ENCODE measurements at regions not wholly inside any gene's neighbourhood (a gene's known extent, or its start where the extent isn't known, plus 50 kb on each side); places are given as distances from the start of the nearest gene placed in this dataset.
A peak's percentile ranks its signal among the peaks of the same experiment; 100 is the strongest.
"Not testable (repeated sequence)": the region's sequence is repeated elsewhere in the genome, so short reads cannot be mapped to it uniquely, and the experiment has no call there.

- WGBS, 2 donors, result 95 to 100% methylated on average over 1 of the region's 1 CpG
- intact Hi-C loops (cut with DNase I), result no loop called here
- Histone ChIP-seq H3K27me3 (peaks cover 16% of the 10 kb centered on the region), H3K9me3 (no peaks in the 10 kb centered on the region), H3K4me1 (peaks cover 9 to 11% of the 10 kb centered on the region in 2 donors), H3K36me3 (no peaks in the 10 kb centered on the region), H3K27ac (no peak overlapping the region), H3K4me3 (replicated peaks in 1 of 3) (no peak overlapping the region)
- DNase-seq, result no peak
- no peak for TF ChIP-seq POLR2A (IDR thresholded peaks at IDR 0.05)
- no peak for TF ChIP-seq CTCF (IDR thresholded peaks at IDR 0.05)
Observed at GRCh38 chr1:228652116-228652515, 83.2 kb upstream of the RHOU start.

DNA sequence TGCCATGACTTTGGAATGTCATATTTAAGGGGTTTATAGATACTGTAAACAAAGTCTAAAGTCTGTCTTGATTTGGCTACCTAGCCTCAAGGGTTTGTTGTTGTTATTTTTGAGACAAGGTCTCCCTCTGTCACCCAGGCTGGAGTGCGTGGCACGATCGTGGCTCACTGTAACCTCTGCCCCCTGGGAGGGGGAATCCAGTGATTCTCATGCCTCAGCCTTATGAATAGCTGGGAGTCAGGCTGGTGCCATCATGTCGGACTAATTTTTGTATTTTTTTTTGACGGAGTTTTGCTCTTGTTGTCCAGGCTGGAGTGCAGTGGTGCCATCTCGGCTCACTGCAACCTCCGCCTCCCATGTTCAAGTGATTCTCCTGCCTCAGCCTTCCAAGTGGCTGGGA lies 82.2 kb upstream of the RHOU start:
- DNase-seq; H3K9me3 ChIP-seq; H3K4me3 ChIP-seq (replicated peaks in 1 of 3); intact Hi-C loops (cut with DNase I); H3K4me1 ChIP-seq; H3K27ac ChIP-seq; H3K36me3 ChIP-seq: not testable (repeated sequence)
- peaks cover 16% of the 10 kb centered on the region for H3K27me3 ChIP-seq
- 88 to 90% methylated on average over 7 of the region's 7 CpGs for WGBS, 2 donors

DNA sequence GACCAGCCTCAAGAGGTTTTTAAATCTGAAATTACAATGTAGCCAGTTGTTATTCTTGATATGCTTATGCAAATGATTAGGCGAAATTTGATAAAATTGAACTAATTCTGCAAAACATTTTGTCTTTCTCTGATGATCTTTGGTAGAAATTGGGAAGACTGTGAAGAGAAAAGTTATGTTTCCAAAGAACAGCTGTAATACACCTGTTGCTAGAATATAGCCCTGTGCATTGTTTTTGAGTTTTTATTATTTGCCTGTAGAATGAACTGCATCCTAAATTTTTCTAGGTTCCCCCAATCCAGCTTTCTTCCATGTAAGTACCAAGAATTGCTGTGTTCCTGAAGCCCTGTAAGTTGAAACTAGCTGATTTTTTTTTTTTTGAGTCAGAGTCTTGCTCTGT lies 81.5 kb upstream of the RHOU start:
- 98 to 100% methylated on average over 1 of the region's 1 CpG for WGBS, 2 donors
- no peak for TF ChIP-seq CTCF (IDR thresholded peaks at IDR 0.05)
- TF ChIP-seq POLR2A (IDR thresholded peaks at IDR 0.05), result no peak
- H3K4me1 ChIP-seq, result no peaks in the 10 kb centered on the region
- no peak for DNase-seq
- no peaks in the 10 kb centered on the region for H3K36me3 ChIP-seq
- intact Hi-C loops (cut with DNase I), result no loop called here
- H3K9me3 ChIP-seq, result no peaks in the 10 kb centered on the region
- peaks cover 16% of the 10 kb centered on the region for H3K27me3 ChIP-seq
- H3K27ac ChIP-seq, result no peak overlapping the region
- H3K4me3 ChIP-seq (replicated peaks in 1 of 3), result no peak overlapping the region

DNA sequence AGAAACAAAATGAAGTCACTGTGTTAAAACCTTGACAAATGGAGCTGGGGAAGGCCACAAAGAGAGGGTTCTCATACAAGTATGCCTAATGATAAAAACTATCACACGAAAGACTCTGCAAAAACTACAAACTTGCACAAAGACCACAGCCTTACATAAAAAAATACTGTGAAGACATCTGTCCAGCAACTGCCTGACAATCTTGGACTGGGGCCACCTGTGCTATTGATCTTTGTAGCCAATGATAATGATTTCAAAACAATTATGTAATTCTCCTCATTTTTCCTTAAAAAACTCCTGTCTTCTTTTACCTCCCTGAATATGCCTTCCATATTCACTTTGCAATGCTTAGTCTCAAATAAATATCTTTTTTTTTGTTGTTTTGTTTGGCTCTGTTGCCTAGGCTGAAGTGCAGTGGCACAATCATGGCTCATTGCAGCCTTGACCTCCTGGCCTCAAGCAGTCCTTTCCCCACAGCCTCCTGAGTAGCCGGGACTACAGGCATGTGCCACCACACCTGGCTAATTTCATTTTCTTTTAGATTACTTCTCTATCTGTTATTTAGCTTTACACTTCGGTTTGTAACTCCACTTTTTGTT lies 79.4 kb upstream of the RHOU start:
- H3K9me3 ChIP-seq, result no peaks in the 10 kb centered on the region
- no peaks in the 10 kb centered on the region for H3K4me1 ChIP-seq
- no peaks in the 10 kb centered on the region for H3K36me3 ChIP-seq
- peaks cover 6% of the 10 kb centered on the region for H3K27me3 ChIP-seq
- intact Hi-C loops (cut with DNase I), result no loop called here
- no peak overlapping the region for H3K27ac ChIP-seq
- no peak overlapping the region for H3K4me3 ChIP-seq (replicated peaks in 1 of 3)
- no peak for TF ChIP-seq POLR2A (IDR thresholded peaks at IDR 0.05)
- no peak for TF ChIP-seq CTCF (IDR thresholded peaks at IDR 0.05)
- DNase-seq, result no peak
- WGBS, 2 donors, result 89 to 93% methylated on average over 3 of the region's 3 CpGs

GRCh38 chr1:228662007-228662689 lies 73.1 kb upstream of the RHOU start:
- not testable (repeated sequence) for DNase-seq; H3K27ac ChIP-seq; H3K4me3 ChIP-seq (replicated peaks in 1 of 3); H3K36me3 ChIP-seq; H3K4me1 ChIP-seq; H3K9me3 ChIP-seq; H3K27me3 ChIP-seq
- intact Hi-C loops (cut with DNase I), result loop anchor here (10.0 kb wide), 1 partner anchor 813 kb away; no protein-coding TSS in a partner anchor
- WGBS, 2 donors, result 86 to 87% methylated on average over 5 of the region's 5 CpGs

DNA sequence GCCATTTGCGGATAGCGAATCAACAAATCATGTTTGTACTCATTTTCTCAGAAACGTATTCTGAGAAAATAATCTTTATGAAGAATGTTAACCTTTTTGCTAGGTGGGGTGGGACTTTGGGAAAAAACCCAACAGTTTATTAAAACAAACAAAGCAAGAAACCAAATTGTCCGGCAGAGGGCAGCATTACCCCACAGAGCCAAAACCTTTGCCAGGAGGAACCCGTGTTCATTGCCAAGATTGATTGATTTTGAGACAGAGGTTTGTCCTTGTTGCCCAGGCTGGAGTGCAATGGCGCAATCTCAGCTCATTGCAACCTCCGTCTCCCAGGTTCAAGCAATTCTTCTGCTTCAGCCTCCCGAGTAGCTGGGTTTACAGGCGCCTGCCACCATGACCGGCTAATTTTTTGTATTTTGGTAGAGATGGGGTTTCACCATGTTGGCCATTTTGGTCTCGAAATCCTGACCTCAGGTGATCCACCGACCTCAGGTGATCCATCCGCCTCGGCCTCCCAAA lies 70.8 kb upstream of the RHOU start:
- no peak overlapping the region for H3K4me3 ChIP-seq (replicated peaks in 1 of 3)
- H3K9me3 ChIP-seq, result no peaks in the 10 kb centered on the region
- H3K27me3 ChIP-seq, result no peaks in the 10 kb centered on the region
- 38 to 43% methylated on average over 13 to 14 of the region's 14 CpGs for WGBS, 2 donors
- no peaks in the 10 kb centered on the region for H3K4me1 ChIP-seq
- intact Hi-C loops (cut with DNase I), result loop anchor here (10.0 kb wide), 1 partner anchor 810 kb away; no protein-coding TSS in a partner anchor
- no peak overlapping the region for H3K27ac ChIP-seq
- peak; percentile 76 to 85 for DNase-seq
- no peaks in the 10 kb centered on the region for H3K36me3 ChIP-seq
- TF ChIP-seq POLR2A (IDR thresholded peaks at IDR 0.05), result no peak
- TF ChIP-seq CTCF (IDR thresholded peaks at IDR 0.05), result peak; percentile 40 to 88 (median 84)
